WTC11 (cell line): ENCODE measurements at regions not wholly inside any gene's neighbourhood (a gene's known extent, or its start where the extent isn't known, plus 50 kb on each side); places are given as distances from the start of the nearest gene placed in this dataset.

Experiments
- ATAC-seq: fragments of 200-7000 bp; cut with Tn5 transposase; 2 replicates; pipeline ENCODE4 v1.10.0; 2021; ENCODE audit warnings: mild to moderate bottlenecking, moderate library complexity
- CTCF ChIA-PET: fragments of 300-600 bp; sonication (Branson Sonifier 250); formaldehyde crosslinking; loops from one replicate; lab custom pipeline; 2021; ENCODE audit warnings: antibody characterized with exemption; lab: Charles Lee
- POLR2A ChIA-PET: fragments of 350-600 bp; sonication (Branson Sonifier 250); formaldehyde crosslinking; loops from one replicate; lab custom pipeline; 2021; ENCODE audit warnings: antibody characterized with exemption; lab: Charles Lee
- DNase-seq: peaks from one replicate; pipeline ENCODE4 v3.0.0; 2021; ENCODE audit warnings: low spot score
- H3K27ac Mint-ChIP-seq: 2 replicates; pipeline ENCODE4 v1.8.0; 2021; ENCODE audit warnings: mixed read lengths
- H3K27me3 Mint-ChIP-seq: 2 replicates; pipeline ENCODE4 v1.8.0; 2021; ENCODE audit warnings: low read depth, mild to moderate bottlenecking, moderate library complexity, mixed read lengths
- H3K36me3 Mint-ChIP-seq: 2 replicates; pipeline ENCODE4 v1.8.0; 2021; ENCODE audit warnings: mixed read lengths
- H3K4me1 Mint-ChIP-seq: 2 replicates; pipeline ENCODE4 v1.8.0; 2022; ENCODE audit warnings: mixed read lengths
- H3K4me3 Mint-ChIP-seq: 2 replicates; pipeline ENCODE4 v1.8.0; 2021; ENCODE audit warnings: mild to moderate bottlenecking, moderate library complexity, mixed read lengths
- H3K9me3 Mint-ChIP-seq: 2 replicates; pipeline ENCODE4 v1.8.0; 2021; ENCODE audit warnings: mixed read lengths
- CREB1 ChIP-seq: sonication (generic); formaldehyde crosslinking; IDR thresholded peaks from 2 replicates; pipeline ENCODE4 v1.8.0; 2023; ENCODE audit warnings: mild to moderate bottlenecking, missing genetic modification reagents
- FOXK1 ChIP-seq: sonication (generic); formaldehyde crosslinking; IDR thresholded peaks from 2 replicates; pipeline ENCODE4 v1.8.0; 2022; ENCODE audit warnings: mild to moderate bottlenecking, moderate library complexity, missing genetic modification reagents
- NFATC4 ChIP-seq: fragments of 250-450 bp; sonication (Bioruptor Pico); IDR thresholded peaks from 2 replicates; pipeline ENCODE4 v1.9.0; 2021; ENCODE audit warnings: mild to moderate bottlenecking
- NFE2L1 ChIP-seq: sonication (generic); formaldehyde crosslinking; IDR thresholded peaks from 2 replicates; pipeline ENCODE4 v1.8.1; 2023; ENCODE audit warnings: missing genetic modification reagents
- OVOL2 ChIP-seq: fragments of 250-450 bp; sonication (Bioruptor Pico); IDR thresholded peaks from 2 replicates; pipeline ENCODE4 v1.9.0; 2021; ENCODE audit warnings: mild to moderate bottlenecking, borderline replicate concordance
- PRRX2 ChIP-seq: fragments of 250-450 bp; sonication (Bioruptor Pico); IDR thresholded peaks from 2 replicates; pipeline ENCODE4 v1.8.0; 2021; ENCODE audit warnings: mild to moderate bottlenecking
- TEAD4 ChIP-seq: sonication (generic); formaldehyde crosslinking; IDR thresholded peaks from 2 replicates; pipeline ENCODE4 v1.8.0; 2022; ENCODE audit warnings: mild to moderate bottlenecking, missing genetic modification reagents
- ZNF232 ChIP-seq: sonication (generic); formaldehyde crosslinking; IDR thresholded peaks from 2 replicates; pipeline ENCODE4 v1.8.0; 2022; ENCODE audit warnings: mild to moderate bottlenecking, missing genetic modification reagents
- ZNF416 ChIP-seq: fragments of 250-450 bp; sonication (Bioruptor Pico); IDR thresholded peaks from 2 replicates; pipeline ENCODE4 v1.9.0; 2021; ENCODE audit warnings: mild to moderate bottlenecking, inconsistent platforms
- TF ChIP-seq, protein P1 (sequence below): fragments of 250-450 bp; sonication (Bioruptor Pico); IDR thresholded peaks from 2 replicates; pipeline ENCODE4 v1.9.0; 2021; ENCODE audit warnings: mild to moderate bottlenecking
- TF ChIP-seq, protein P2 (sequence below): sonication (generic); formaldehyde crosslinking; IDR thresholded peaks from 2 replicates; pipeline ENCODE4 v1.8.1; 2022; ENCODE audit warnings: low read depth, mild to moderate bottlenecking, moderate library complexity, missing genetic modification reagents, borderline replicate concordance
- TF ChIP-seq, protein P3 (sequence below): fragments of 250-450 bp; sonication (Bioruptor Pico); IDR thresholded peaks from 2 replicates; pipeline ENCODE4 v2.1.2; 2022; ENCODE audit warnings: mild to moderate bottlenecking, moderate library complexity
- TF ChIP-seq, protein P4 (sequence below): fragments of 200-600 bp; IDR thresholded peaks from 2 replicates; pipeline ENCODE4 v1.8.0; 2022; ENCODE audit warnings: antibody characterized with exemption
- TF ChIP-seq, protein P5 (sequence below): sonication (generic); formaldehyde crosslinking; IDR thresholded peaks from 2 replicates; pipeline ENCODE4 v1.8.1; 2022; ENCODE audit warnings: missing genetic modification reagents, borderline replicate concordance

DNA sequence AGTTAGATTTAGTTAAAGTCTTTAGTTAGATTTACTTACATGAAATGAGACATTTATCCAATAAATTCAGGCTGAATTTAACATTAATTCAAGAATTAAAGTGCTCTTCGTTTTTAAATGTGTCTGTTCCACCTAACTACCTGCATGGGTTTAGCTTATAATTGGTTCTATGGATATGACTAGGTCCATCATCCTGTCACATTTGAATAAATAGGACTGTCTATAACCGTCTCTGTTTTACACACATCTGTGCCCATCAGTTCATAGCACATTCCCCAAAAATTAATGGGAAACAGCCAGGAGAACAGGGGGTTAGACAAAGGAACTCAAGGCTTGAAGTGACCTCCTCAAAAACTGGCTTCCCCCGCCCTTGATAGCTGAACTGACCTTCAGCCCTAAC lies 219.6 kb downstream of the MRPL39 start (continued):
- TF ChIP-seq, protein P1, sequence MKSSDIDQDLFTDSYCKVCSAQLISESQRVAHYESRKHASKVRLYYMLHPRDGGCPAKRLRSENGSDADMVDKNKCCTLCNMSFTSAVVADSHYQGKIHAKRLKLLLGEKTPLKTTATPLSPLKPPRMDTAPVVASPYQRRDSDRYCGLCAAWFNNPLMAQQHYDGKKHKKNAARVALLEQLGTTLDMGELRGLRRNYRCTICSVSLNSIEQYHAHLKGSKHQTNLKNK (CRISPR knock-in tag): no peak
- no peak for TF ChIP-seq TEAD4 (CRISPR knock-in tag)
- no peak for TF ChIP-seq FOXK1 (CRISPR knock-in tag)
- no peak for TF ChIP-seq ZNF416 (CRISPR knock-in tag)
- TF ChIP-seq NFE2L1 (CRISPR knock-in tag): no peak
- TF ChIP-seq, protein P2, sequence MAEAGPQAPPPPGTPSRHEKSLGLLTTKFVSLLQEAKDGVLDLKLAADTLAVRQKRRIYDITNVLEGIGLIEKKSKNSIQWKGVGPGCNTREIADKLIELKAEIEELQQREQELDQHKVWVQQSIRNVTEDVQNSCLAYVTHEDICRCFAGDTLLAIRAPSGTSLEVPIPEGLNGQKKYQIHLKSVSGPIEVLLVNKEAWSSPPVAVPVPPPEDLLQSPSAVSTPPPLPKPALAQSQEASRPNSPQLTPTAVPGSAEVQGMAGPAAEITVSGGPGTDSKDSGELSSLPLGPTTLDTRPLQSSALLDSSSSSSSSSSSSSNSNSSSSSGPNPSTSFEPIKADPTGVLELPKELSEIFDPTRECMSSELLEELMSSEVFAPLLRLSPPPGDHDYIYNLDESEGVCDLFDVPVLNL (CRISPR knock-in tag): no peak
- no peak for TF ChIP-seq NFATC4 (CRISPR knock-in tag)
- TF ChIP-seq PRRX2 (CRISPR knock-in tag): no peak
- TF ChIP-seq, protein P3, sequence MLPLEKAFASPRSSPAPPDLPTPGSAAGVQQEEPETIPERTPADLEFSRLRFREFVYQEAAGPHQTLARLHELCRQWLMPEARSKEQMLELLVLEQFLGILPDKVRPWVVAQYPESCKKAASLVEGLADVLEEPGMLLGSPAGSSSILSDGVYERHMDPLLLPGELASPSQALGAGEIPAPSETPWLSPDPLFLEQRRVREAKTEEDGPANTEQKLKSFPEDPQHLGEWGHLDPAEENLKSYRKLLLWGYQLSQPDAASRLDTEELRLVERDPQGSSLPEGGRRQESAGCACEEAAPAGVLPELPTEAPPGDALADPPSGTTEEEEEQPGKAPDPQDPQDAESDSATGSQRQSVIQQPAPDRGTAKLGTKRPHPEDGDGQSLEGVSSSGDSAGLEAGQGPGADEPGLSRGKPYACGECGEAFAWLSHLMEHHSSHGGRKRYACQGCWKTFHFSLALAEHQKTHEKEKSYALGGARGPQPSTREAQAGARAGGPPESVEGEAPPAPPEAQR: no peak
- no peak for TF ChIP-seq ZNF232

DNA sequence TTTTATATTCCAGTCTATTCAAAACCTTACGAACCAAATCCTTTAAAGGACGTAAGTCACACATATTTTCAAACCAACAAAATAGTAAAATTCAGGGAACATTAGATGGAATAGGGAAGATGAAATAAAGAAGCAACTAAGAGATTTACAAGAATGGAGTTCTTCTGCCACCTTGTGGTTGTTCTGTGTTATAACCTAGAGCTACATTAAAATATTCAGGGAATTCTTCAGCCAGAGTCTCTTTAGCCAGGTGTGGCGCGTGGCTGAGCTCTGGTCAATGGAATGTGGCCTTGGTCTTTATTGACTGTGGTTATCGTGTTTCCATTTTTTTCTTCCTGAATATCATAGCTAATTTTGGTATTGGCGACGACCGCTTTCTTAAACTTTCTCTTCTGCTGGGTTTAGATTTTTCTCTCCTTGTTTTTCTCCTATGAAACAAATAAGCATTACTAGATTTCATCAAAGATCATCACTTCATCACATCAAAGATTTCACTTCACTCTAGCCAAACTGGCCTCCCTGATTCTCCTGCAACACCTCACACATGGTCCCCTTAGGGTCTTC lies 221.3 kb downstream of the MRPL39 start:
- POLR2A ChIA-PET: interaction anchor here (1.1 kb wide), 1 partner anchor 13 kb away, joined by 3 read pairs; no protein-coding TSS in a partner anchor
- no peak overlapping the region for H3K27ac Mint-ChIP-seq
- ATAC-seq (peak; percentile 97), DNase-seq (peak; percentile 49)
- H3K4me3 Mint-ChIP-seq: no peak overlapping the region
- no peaks in the 10 kb centered on the region for H3K27me3 Mint-ChIP-seq
- CTCF ChIA-PET: interaction anchor here (0.6 to 3.9 kb wide), 38 partner anchors 10 to 497 kb away, joined by 3 to 51 read pairs (median 4); no protein-coding TSS in a partner anchor
- H3K9me3 Mint-ChIP-seq: peaks cover 17% of the 10 kb centered on the region
- peaks cover 10% of the 10 kb centered on the region for H3K4me1 Mint-ChIP-seq
- TF ChIP-seq, protein P4, sequence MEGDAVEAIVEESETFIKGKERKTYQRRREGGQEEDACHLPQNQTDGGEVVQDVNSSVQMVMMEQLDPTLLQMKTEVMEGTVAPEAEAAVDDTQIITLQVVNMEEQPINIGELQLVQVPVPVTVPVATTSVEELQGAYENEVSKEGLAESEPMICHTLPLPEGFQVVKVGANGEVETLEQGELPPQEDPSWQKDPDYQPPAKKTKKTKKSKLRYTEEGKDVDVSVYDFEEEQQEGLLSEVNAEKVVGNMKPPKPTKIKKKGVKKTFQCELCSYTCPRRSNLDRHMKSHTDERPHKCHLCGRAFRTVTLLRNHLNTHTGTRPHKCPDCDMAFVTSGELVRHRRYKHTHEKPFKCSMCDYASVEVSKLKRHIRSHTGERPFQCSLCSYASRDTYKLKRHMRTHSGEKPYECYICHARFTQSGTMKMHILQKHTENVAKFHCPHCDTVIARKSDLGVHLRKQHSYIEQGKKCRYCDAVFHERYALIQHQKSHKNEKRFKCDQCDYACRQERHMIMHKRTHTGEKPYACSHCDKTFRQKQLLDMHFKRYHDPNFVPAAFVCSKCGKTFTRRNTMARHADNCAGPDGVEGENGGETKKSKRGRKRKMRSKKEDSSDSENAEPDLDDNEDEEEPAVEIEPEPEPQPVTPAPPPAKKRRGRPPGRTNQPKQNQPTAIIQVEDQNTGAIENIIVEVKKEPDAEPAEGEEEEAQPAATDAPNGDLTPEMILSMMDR: peak; percentile 43; the same call in 1 of the 2 replicates
- TF ChIP-seq, protein P5, sequence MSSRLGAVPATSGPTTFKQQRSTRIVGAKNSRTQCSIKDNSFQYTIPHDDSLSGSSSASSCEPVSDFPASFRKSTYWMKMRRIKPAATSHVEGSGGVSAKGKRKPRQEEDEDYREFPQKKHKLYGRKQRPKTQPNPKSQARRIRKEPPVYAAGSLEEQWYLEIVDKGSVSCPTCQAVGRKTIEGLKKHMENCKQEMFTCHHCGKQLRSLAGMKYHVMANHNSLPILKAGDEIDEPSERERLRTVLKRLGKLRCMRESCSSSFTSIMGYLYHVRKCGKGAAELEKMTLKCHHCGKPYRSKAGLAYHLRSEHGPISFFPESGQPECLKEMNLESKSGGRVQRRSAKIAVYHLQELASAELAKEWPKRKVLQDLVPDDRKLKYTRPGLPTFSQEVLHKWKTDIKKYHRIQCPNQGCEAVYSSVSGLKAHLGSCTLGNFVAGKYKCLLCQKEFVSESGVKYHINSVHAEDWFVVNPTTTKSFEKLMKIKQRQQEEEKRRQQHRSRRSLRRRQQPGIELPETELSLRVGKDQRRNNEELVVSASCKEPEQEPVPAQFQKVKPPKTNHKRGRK (CRISPR knock-in tag): no peak
- H3K36me3 Mint-ChIP-seq: peaks cover 10% of the 10 kb centered on the region; the same call in 1 of the 2 replicates

DNA sequence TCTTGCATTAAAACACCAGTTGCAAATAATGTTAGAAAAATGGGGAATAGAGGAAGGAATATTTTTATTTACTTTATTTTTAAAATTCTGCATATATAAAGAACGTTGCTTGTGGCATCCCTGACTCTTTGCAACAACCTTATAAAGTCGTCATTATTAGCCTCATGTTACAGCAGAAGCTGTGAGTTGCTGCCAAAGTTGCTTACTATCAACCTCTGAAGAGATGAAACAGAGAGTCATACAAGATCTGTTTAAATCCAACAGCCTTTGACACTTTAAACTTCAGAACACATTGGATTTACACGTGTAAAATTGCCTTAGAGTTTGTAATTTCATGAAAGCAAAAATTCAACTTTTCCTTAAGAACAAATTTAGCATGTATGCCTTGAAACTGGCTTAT lies 221.9 kb downstream of the MRPL39 start:
- H3K27me3 Mint-ChIP-seq: no peaks in the 10 kb centered on the region
- H3K36me3 Mint-ChIP-seq: peaks cover 6% of the 10 kb centered on the region; the same call in 1 of the 2 replicates
- no peak overlapping the region for H3K27ac Mint-ChIP-seq
- CTCF ChIA-PET: interaction anchor here (0.9 to 3.9 kb wide), 12 partner anchors 11 to 496 kb away, joined by 3 to 51 read pairs (median 7); no protein-coding TSS in a partner anchor
- TF ChIP-seq CREB1 (CRISPR knock-in tag) (no peak), OVOL2 (CRISPR knock-in tag) (no peak)
- TF ChIP-seq, all 79 proteins: peak for 0
- Mint-ChIP-seq H3K4me1 (peaks cover 10% of the 10 kb centered on the region), H3K4me3 (no peak overlapping the region), H3K9me3 (peaks cover 11% of the 10 kb centered on the region)
- ATAC-seq (no peak), DNase-seq (no peak)
- POLR2A ChIA-PET: interaction anchor here (1.1 kb wide), 1 partner anchor 12 kb away, joined by 3 read pairs; no protein-coding TSS in a partner anchor
